ENCODE measurements at regions not wholly inside any gene's neighbourhood (a gene's known extent, or its start where the extent isn't known, plus 50 kb on each side); places are given as distances from the start of the nearest gene placed in this dataset.

- no peak overlapping the region for H3K4me3 ChIP-seq
- no peak overlapping the region for H3K27ac ChIP-seq
Measured at GRCh38 chr2:39606585-39606984, 59.1 kb upstream of the TMEM178A start.

GRCh38 chr2:39607538-39608262 lies 58.0 kb upstream of the TMEM178A start:
- H3K27ac ChIP-seq = no peak overlapping the region
- H3K4me3 ChIP-seq = no peak overlapping the region

GRCh38 chr2:39608263-39608575 lies 57.5 kb upstream of the TMEM178A start:
- Histone ChIP-seq H3K4me3 (no peak overlapping the region), H3K27ac (no peak overlapping the region)

GRCh38 chr2:39608686-39609441 lies 56.9 kb upstream of the TMEM178A start:
- Histone ChIP-seq H3K27ac (no peak overlapping the region), H3K4me3 (no peak overlapping the region)

GRCh38 chr2:39609917-39610316 lies 55.8 kb upstream of the TMEM178A start:
- Histone ChIP-seq H3K27ac (no peak overlapping the region), H3K4me3 (no peak overlapping the region)

GRCh38 chr2:39615675-39616074 lies 50.0 kb upstream of the TMEM178A start:
- Histone ChIP-seq H3K4me3 (no peak overlapping the region), H3K27ac (no peak overlapping the region)
